ENCODE measurements at regions not wholly inside any gene's neighbourhood (a gene's known extent, or its start where the extent isn't known, plus 50 kb on each side); places are given as distances from the start of the nearest gene placed in this dataset.
"Not testable (repeated sequence)": the region's sequence is repeated elsewhere in the genome, so short reads cannot be mapped to it uniquely, and the experiment has no call there.

DNA sequence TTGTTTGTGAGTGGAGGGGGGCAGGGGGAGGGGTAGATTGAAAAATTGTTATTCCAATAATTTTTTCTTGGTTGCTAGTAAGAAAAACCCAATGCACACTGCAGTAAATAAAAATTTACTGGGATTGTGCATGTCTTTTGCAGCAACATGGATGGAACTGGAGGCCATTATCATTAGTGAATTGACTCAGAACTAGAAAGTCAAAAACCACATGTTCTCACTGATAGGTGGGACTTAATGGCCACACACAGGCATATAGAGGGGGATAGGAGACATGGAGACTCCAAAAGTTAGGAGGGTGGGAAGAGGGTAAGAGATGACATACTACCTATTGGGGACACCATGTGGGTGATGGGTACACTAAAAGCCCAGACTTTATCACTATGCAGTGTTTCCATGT lies 67.2 kb downstream of the BUB3 start:
- no peak for DNase-seq

DNA sequence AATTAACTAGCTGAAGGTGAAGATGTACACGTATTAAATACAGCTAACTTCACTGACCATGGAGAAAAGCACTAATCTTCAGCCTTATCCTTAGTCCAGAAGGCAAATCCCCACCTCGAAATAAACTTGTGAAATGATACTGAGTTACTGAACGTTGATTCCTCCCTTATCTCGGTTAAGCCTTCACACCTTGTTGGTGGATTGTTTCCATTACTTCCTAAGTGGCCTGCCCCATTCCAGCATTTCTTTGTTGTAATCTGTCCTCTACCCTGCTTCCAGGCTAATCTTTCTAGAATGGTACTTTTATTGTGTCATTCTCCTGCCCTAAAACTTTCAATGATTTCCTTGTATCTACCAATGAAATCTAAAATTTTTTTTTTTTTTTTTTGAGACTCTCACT lies 68.6 kb downstream of the BUB3 start:
- DNase-seq = no peak

DNA sequence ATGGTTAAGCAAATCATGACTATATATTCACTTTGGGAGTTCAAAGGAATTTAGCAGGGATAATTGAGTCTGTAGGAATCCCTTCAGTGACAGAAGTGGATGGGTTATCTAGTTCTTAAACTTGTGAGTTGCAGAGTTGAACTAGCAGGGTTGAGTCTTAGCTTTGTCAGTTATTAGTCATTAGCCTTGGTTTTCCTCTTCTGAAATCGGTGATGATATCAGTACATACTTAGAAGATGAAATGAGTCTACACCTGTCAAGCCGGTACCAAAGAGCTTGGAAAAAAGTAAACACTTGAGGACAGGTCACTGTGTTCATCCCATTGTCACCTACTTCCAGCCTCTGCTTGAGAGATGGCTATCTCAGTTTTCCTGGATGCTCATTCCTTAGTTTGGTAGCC lies 73.5 kb downstream of the BUB3 start:
- DNase-seq = no peak

DNA sequence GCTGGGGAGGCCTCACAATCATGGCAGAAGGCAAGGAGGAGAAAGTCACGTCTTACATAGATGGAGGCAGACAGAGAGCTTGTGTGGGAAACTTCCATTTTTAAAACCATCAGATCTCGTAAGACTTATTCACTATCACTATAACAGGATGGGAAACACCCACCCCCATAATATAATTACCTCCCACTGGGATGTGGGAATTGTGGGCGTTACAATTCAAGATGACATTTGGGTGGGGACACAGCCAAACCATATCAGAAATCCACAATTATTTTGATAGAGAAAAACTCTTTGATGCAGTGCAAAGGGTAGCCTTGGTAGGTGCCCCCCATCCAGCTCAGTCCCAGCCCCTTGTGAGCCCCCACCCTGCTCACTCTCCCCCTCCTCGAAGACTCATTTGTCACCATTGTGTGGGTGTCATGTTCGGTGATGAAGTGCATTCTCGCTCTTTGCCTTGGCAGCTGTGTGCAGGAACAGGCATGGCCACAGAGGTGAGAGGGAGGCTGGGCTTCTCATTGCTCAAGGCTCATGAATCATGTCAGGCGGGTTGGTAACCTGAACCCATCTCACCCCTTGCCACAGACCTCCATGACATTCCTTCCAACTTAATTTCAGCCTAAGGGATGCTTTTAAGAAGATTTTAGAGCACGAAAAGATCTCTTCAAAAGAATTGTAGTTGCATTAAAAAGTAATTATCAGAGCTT lies 75.9 kb downstream of the BUB3 start:
- DNase-seq = no peak

DNA sequence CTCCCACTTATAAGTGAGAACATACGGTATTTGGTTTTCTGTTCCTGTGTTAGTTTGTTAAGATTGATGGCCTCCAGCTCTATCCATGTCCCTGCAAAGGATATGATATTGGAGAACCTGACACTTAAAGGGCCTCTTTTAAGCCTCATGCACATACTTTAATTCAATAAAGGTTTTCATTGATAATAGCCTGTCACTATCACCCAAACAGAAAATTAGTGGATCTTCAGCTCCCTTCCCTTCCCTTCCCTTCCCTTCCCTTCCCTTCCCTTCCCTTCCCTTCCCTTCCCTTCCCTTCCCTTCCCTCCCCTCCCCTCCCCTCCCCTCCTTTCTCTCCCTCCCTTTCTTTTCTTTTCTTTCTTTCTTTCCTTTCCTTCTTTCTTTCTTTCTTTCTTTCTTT lies 78.7 kb downstream of the BUB3 start:
- not testable (repeated sequence) for DNase-seq

DNA sequence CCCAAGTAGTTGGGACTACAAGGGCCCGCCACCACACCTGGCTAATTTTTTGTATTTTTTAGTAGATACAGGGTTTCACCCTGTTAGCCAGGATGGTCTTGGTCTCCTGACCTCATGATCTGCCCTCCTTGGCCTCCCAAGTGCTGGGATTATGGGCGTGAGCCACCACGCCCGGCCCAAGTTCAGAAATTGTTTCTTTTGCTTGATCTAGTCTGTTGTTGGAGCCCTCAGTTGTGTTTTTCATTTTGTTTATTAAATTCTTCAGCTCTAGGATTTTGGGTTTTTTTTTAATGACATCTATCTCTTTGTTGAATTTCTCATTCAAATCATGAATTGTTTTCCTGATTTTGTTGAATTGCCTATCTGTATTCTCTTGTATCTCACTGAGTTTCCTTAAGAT lies 80.8 kb downstream of the BUB3 start:
- not testable (repeated sequence) for DNase-seq

DNA sequence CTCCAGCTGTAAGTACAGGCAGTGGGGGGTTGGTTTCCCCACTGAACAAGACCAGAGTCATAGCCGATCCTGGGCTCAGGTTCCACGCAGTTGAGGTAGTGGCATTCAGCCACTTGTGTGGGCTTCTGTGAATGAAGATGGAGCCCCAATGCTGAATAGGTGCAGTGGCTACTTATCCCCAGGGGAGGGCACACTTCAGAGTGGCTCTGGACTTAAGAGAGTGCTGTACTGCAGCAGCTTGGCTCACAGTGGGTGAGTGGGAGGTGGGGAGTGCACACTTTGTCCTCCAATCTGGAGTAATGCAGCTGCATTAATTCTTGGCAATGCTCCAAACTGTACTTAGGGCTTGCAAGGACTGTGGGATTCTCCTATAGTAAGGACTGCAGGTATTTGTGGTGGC lies 81.9 kb downstream of the BUB3 start:
- no peak for DNase-seq

DNA sequence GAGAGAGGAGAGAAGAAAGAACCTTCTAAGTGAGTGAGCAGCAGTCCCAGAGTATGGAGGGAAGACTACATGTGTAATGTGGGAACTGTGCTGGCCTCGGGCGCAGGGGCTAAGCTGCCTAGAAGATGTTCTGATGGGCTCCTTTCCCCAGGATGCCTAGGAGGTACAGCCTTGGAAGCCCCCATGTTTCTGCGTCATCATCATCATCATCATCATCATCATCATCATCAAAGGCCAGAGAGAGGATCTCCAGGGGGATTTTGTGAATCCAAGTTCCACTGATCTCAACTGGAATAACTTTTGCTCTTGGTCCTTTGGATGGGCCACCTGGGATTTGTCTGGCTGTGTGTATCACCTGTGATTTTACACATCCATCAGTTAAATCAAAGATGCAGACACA lies 86.0 kb downstream of the BUB3 start:
- DNase-seq = no peak

DNA sequence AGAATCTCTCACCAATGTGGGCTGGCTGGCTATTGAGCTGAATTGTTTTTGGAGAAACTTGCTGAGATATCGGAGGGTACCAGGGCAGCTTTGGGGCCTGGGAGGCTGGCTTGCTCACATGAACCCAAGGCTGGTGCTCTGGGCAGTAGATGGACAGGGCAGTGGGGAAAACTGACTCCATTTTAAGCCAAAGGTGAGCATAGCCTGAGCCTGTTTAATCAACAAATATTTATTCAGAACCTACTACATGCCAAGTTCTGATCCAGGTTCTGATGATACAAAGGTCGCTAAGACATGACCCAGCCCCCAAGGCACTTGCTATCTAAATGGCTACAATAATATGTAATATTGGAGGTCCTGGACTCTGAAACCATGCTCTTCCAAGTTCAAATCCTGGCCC lies 86.6 kb downstream of the BUB3 start:
- no peak for DNase-seq

DNA sequence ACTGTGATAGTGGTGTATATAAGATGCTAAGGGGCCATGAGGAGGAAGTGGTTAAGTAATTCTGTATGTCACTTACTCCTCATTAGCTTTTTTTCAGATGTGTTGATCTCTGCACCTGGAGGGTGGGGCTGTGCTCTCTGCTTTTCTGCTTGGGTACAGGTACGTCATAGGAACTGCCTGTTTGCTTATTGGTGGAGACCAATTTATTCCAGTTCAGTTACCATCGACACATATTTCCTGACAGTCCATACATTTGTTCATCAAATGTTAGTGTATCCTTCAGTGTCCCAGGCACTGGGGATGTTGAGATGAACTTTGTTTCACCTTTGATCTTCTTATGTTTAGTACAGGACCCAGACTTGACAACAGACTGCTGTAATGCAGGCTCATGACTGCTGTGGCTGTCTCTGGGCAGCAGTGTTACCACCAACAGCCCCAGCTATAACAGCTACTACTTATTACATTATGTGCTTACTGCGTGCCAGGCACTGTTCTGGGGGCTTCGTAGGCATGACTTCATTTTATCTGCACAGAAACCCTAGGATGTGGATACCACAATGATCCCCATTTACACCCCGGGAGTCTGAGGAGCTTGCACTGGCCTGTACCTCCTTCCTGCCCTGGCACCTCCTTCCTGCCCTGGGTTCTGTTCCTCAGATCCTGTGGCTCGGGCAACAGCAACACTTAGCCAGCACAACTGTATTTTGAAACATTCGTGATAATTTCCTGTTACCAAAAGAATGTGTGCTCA lies 87.4 kb downstream of the BUB3 start:
- DNase-seq = no peak

DNA sequence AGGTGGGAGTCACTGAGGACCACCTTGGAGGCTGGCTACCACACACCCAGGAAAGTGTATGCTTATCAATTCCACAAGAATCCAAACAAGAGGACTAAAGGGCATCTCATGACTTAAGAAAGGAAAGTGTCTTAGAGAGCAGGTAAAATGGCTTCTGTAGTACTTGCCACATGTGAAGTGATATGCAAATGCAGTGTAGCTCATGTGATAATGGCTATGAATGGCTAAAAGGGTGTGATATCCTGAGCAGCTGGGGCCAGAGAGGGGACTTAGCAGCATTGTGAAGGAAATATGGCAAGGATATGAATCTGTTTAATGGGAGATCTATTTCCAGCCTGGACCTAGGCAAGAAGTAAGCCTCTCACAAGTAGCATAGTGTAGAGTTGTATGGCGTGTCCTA lies 90.5 kb downstream of the BUB3 start:
- DNase-seq = no peak

DNA sequence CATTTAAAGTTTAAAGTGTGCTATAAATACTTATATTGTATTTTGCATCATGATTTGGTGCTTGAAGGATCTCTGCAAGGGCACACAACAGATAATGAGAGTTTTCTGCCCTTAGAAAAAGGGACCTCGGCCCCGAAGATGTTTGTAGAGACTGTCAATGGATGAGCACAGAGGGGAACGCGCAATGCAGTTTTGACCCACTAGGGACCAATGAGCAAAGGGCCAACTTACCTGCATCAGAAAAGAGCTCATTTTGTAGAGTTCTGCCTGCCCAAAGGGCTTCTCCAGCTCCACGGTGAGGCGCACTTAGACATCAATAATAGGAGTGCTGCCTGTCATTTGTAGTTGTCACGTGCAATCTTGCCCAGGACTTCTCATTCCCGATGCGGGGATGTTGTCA lies 91.1 kb downstream of the BUB3 start:
- no peak for DNase-seq

DNA sequence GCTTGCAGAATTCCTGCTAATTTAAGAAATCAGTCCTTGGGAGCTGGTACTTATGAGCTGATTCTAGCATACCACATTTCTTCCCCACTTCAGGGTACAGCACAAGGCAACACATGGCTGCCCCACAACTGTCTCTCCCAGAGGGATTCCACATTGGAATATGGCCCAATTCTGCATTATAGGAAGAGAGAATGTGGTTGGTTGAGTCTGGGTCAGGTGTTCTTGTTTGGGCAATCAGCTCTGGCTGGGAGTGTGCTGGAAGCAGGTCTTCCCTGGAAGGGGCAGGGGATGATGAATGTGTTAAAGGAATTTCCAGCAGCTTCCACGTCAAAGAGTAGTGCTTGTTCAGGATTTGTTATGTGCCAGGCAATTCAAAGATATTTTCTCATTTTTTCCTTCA lies 95.7 kb downstream of the BUB3 start:
- DNase-seq = no peak

DNA sequence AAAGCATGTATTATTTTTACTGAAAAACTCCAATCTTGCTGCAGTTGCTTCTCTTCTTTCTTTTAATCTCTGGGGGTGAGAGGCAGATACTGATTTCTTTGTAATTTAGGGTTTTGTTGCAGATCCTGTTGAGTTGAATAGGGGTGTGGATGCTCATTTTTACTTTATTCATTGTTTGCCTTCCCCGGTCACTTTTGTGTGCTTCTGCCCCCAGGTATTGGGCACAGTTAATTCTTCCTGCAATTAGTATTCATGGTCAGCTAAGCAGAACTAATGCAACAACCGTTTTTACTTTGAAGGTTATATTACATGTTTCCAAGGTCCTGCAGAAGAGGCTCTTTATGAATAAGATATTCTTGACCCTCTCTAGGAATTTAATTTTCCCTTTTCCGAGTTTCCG lies 96.4 kb downstream of the BUB3 start:
- DNase-seq = no peak

DNA sequence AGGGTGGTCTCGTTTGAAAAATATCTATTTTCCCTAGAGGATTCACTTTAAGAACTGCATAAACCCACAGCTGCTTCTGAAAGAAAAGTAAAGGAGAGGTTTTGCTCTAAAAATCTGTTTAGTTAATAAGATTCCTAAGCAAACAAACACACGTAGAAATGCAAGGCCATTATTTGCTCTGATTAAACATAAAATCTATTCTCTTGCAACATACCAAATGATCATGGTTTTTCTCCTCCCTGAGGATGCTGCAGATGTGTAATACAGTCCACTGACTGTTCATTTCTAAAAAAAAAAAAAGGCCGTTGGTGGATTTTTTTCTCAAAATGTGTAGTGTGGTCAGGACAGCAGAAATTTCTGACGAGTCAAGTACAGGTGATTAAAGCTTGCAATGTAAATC lies 98.6 kb downstream of the BUB3 start:
- DNase-seq = no peak

DNA sequence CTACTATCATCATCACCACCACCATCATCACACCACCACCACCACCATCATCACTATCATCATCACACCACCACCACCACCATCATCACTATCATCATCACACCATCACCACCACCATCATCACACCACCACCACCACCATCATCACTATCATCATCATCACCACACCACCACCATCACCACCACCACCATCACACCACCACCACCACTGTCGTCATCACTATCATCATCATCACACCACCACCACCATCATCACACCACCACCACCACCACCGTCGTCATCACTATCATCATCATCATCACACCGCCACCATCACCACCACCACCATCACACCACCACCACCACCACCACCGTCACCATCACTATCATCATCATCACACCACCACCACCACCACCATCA lies 100.1 kb downstream of the BUB3 start:
- DNase-seq = not testable (repeated sequence)

DNA sequence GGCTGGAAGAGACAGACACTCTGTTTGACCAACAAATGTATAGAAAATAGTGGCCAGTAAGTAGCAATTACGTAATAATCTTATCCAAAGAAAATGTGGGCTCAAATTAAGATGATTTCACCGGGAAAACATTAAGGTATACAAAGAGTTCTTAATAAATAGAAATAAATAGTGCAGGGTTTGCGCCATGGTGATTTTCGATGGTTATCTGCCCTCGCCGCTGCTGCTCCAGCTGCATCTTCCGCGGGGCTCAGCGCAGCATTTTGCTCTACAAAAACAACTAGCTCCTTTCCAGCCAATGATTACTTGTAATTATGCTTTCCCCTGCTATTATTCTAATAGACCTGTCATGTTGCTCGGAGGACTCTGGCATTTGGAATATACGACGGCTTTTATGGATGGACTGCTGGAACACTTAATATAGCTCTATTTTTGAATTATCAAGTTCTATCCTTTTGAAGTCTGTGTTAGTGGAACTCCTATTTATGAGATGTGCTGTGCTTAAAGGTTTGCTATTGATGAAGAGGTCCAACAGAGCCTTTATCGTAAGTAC lies 103.8 kb downstream of the BUB3 start:
- no peak for DNase-seq

DNA sequence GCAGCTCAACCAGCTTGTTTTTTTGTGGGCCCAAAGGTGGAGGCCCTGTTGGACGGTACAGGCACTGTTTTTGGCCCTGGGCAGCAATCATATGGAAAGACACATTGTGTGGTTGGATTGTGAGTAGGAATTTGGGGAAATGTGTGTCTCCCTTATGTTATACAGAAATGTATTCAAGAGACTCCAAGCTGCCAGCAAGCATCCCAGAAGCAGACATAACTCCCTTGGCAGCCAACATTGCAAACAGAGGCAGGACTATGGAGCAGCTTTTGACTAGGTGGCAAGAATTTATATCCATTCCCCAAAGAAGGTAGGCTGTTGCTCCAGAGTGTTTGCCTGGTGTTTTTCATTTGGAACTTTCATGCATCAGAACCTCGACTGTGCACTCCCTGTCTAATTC lies 104.9 kb downstream of the BUB3 start:
- DNase-seq = no peak

DNA sequence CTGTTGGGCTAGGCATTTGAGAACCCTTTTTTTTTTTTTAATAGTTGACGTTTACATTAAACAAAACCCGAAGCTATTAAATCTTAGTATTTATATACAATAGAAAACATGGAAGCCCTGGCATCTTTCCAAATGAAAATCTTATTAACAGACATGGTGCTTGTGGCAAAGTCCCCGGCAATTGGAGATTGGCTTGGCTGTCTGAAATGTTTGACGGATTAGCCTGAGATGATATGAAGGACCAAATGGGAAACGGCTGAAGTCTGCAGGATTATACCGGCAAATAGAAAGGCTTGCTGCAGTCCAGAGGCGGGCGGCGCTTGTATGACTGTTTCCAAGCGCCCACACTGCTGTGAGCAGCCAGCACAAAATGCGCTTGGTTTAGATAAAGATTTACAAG lies 105.6 kb downstream of the BUB3 start:
- no peak for DNase-seq

DNA sequence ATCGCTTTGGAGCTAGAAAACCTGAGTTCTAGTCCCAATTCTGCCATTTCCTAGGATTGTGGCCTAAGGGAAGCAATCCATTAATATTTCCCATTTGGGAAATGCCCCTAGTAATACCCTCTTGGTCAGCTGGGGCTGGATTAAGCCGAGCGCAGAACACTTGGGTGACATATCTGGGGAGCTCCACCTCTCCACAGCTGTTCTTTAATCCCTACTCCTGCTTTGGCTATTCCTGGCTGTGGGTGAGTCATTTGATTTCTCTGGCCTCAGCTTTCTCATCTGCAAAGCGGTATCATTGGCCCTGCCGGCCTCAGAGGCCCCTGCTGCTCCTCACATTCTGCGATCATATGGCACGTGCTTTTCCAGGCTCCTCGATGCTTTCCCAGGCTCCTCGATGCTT lies 108.3 kb downstream of the BUB3 start:
- no peak for DNase-seq

DNA sequence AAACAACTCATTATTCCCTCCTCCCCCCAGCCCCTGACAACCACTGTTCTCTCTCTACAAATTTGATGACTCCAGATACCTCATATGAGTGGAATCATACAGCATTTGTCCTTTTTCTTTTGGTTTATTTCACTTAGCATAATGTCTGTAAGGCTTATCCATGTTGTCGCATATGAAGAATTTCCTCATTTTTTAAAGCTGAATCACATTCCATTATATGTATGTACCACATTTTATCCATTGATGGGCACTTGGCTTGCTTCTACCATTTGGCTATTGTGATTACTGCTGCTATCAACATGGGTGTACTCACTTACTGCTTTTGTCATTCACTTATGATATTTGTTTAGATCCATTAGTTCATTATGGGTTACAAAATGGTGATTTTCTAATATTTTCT lies 112.8 kb downstream of the BUB3 start:
- no peak for DNase-seq

DNA sequence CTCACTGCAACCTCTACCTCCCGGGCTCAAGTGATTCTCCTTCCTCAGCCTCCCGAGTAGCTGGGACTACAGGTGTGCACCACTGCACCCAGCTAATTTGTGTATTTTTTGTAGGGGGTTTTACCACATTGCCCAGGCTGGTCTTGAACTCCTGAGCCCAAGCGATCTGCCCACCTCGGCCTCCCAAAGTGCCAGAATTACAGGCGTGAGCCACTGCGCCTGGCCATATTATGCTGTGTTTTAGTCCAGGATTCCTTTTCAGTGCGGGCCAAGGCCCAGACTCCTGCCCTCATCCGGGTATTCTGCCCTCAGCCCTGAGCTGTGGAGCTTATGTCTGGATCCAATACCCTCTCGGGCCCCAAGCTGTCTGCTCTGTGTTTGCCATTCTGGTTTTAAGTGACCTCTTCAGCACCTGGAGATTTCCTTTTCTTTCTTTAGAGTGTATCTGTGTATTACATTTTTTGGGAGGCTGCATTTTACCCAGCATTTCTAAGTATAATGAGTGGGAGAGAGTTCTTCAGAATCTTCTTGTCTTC lies 114.9 kb downstream of the BUB3 start:
- DNase-seq = no peak

DNA sequence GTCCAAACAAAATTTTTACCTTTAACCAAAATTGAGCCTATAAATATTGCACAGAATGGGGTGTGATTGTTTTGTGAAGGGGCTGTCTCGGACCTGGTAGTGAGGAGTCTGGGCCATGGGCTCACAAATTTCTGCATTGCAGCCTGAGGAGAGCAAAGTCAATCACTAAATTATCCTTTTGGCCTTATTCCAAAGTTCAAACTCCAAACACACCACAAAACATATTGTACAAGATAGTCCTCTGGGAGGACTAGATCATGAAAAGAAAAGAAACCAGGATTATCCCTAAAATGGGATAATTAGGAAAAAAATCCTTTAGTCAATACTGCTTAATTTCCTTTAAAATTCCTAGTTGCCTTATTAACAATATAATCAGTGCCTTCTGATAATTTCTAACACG lies 115.5 kb downstream of the BUB3 start:
- DNase-seq = no peak

Measured in hypothalamus (tissue), 51 donors.